ENCODE measurements at regions not wholly inside any gene's neighbourhood (a gene's known extent, or its start where the extent isn't known, plus 50 kb on each side); places are given as distances from the start of the nearest gene placed in this dataset.

- TF ChIP-seq CTCF (IDR thresholded peaks at IDR 0.05) (no peak), POLR2A (IDR thresholded peaks at IDR 0.05) (no peak), POLR2AphosphoS5 (IDR thresholded peaks at IDR 0.05) (no peak)
These were observed 418.9 kb downstream of the COG6 start for GRCh38 chr13:40074338-40074737.

Measured in breast epithelium (tissue), 3 donors.